HepG2 (cell line): ENCODE measurements at regions not wholly inside any gene's neighbourhood (a gene's known extent, or its start where the extent isn't known, plus 50 kb on each side); places are given as distances from the start of the nearest gene placed in this dataset.

Experiments used
- AGO2 ChIP-seq: fragments of 200-400 bp; formaldehyde crosslinking; optimal IDR thresholded peaks from 2 replicates; pipeline ENCODE3; 2017; ENCODE audit warnings: mild to moderate bottlenecking, low read depth, low read length, moderate library complexity
- EP300 ChIP-seq, 3 experiments: sonication (generic) in 1 of 3; formaldehyde crosslinking in 1 of 3; IDR thresholded peaks; 2 replicates each; pipeline versions ENCODE4 v1.5.1 to v1.6.1; 2011 to 2020; ENCODE audit warnings: low read depth in 2 of 3, low read length in 2 of 3, borderline replicate concordance in 1 of 3, improper control_type of control experiment in 1 of 3, mild to moderate bottlenecking in 1 of 3, missing genetic modification reagents in 1 of 3, moderate library complexity in 1 of 3
- EZH2 ChIP-seq: conservative IDR thresholded peaks from 2 replicates; pipeline ENCODE4 v1.6.1; 2012; ENCODE audit warnings: mild to moderate bottlenecking, low read depth, low read length, moderate library complexity
- NAIF1 ChIP-seq: sonication (generic); formaldehyde crosslinking; IDR thresholded peaks from 2 replicates; pipeline ENCODE4 v1.5.0; 2020; ENCODE audit warnings: mild to moderate bottlenecking, missing genetic modification reagents, borderline replicate concordance
- NFYB ChIP-seq: sonication (generic); formaldehyde crosslinking; IDR thresholded peaks from 2 replicates; pipeline ENCODE4 v1.4.0; 2020; ENCODE audit warnings: missing genetic modification reagents
- NR1H2 ChIP-seq: sonication (generic); formaldehyde crosslinking; IDR thresholded peaks from 2 replicates; pipeline ENCODE4 v1.8.1; 2022; ENCODE audit warnings: low read depth, missing genetic modification reagents, borderline replicate concordance
- POLR2A ChIP-seq, 2 experiments: IDR thresholded peaks; 2 replicates each; pipeline ENCODE4 v1.6.1; 2011; ENCODE audit warnings: low read depth in 2 of 2, low read length in 2 of 2, mild to moderate bottlenecking in 1 of 2, moderate library complexity in 1 of 2; ENCODE audit not compliant: insufficient read depth in 1 of 2
- RAD21 ChIP-seq: fragments of 450-650 bp; formaldehyde crosslinking; IDR thresholded peaks from 2 replicates; pipeline ENCODE4 v1.5.0; 2020; ENCODE audit warnings: mild to moderate bottlenecking
- RFXANK ChIP-seq: IDR thresholded peaks from 2 replicates; pipeline ENCODE4 v1.6.1; 2016
- ZMAT3 ChIP-seq: sonication (generic); formaldehyde crosslinking; conservative IDR thresholded peaks from 2 replicates; pipeline ENCODE4 v1.7.0; 2021; ENCODE audit warnings: missing genetic modification reagents
- TF ChIP-seq, protein P1 (sequence below): sonication (generic); formaldehyde crosslinking; IDR thresholded peaks from 2 replicates; pipeline ENCODE4 v1.5.0; 2020; ENCODE audit warnings: mild to moderate bottlenecking, missing genetic modification reagents, moderate library complexity

DNA sequence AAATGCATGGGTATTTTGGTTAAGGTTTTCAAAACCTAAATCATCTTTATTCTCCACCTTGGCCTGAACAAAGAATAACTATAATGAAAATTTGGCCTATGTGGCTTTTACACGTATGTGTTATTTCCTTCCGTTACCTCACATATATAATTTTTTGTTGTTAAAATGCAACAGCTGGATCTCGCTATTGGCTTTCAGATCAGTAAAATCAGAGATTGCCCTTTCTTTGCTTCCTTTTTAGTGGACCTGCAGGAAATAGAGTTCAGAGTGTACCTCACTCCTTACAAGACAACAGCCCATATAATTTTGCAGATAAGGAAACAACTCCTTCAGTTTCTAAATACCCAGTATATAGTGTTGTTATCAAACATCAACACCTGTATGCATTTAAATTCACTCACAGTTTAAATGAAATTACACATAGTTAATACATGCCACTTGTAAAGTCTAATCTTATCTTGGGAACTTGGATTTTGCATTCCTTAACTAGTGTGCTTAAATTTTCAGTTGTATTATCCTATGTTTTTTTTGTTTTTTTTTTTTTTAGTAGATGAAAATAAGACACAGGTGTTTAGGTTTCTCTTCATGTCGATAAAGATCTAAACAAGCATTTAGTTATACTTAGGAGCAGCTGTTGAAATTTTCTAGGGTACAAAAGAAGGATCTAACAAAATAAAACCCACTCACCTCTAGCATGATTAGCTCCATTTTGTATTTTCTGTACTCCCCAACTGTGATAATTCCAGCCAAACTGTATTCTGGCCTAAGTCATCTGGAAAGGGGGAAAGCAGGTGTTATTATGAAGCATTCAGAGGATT, 96.2 kb upstream of the SPRY1 start:
- TF ChIP-seq RAD21 (CRISPR knock-in tag) (no peak), NFYB (CRISPR knock-in tag) (no peak), POLR2A (IDR thresholded peaks at IDR 0.05; ENCODE audit: insufficient read depth in 1 of 2, low read depth in 2 of 2, low read length in 2 of 2) (no peak), RFXANK (CRISPR knock-in tag) (no peak), ZMAT3 (CRISPR knock-in tag) (no peak), EZH2 (no peak), NAIF1 (CRISPR knock-in tag) (no peak), EP300 (IDR thresholded peaks at IDR 0.05; ENCODE audit: low read depth in 2 of 2, low read length in 2 of 2) (no peak), EP300 (CRISPR knock-in tag; IDR thresholded peaks at IDR 0.05; ENCODE audit: borderline replicate concordance) (no peak), NR1H2 (CRISPR knock-in tag) (no peak), AGO2 (no peak)
- TF ChIP-seq, protein P1, sequence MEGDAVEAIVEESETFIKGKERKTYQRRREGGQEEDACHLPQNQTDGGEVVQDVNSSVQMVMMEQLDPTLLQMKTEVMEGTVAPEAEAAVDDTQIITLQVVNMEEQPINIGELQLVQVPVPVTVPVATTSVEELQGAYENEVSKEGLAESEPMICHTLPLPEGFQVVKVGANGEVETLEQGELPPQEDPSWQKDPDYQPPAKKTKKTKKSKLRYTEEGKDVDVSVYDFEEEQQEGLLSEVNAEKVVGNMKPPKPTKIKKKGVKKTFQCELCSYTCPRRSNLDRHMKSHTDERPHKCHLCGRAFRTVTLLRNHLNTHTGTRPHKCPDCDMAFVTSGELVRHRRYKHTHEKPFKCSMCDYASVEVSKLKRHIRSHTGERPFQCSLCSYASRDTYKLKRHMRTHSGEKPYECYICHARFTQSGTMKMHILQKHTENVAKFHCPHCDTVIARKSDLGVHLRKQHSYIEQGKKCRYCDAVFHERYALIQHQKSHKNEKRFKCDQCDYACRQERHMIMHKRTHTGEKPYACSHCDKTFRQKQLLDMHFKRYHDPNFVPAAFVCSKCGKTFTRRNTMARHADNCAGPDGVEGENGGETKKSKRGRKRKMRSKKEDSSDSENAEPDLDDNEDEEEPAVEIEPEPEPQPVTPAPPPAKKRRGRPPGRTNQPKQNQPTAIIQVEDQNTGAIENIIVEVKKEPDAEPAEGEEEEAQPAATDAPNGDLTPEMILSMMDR = no peak
